Cardiac muscle cell (in vitro differentiated cells and primary cell): ENCODE measurements at regions not wholly inside any gene's neighbourhood (a gene's known extent, or its start where the extent isn't known, plus 50 kb on each side); places are given as distances from the start of the nearest gene placed in this dataset.

Experiments used
- DNase-seq, 2 donors: peaks; one replicate each; pipeline versions ENCODE4 v3.0.0 to v3.0.0-alpha.2; 2010 to 2017; ENCODE audit warnings: low read depth in 1 of 2, low spot score in 1 of 2
- H3K27ac ChIP-seq: fragments of 200-600 bp; sonication (generic); 2 replicates; pipeline ENCODE4 v1.5.1; 2016
- H3K27me3 ChIP-seq: fragments of 200-600 bp; sonication (generic); 2 replicates; pipeline ENCODE4 v1.6.0; 2016; ENCODE audit warnings: control low read depth
- H3K36me3 ChIP-seq: fragments of 200-600 bp; sonication (generic); 2 replicates; pipeline ENCODE4 v1.5.1; 2016; ENCODE audit warnings: control low read depth
- H3K4me1 ChIP-seq: fragments of 200-600 bp; sonication (generic); 2 replicates; pipeline ENCODE4 v1.8.1; 2017; ENCODE audit warnings: low read depth, mild to moderate bottlenecking, mixed run types
- H3K4me3 ChIP-seq: fragments of 200-600 bp; sonication (generic); 2 replicates; pipeline ENCODE4 v1.5.1; 2016; ENCODE audit warnings: mild to moderate bottlenecking
- H3K9me3 ChIP-seq: fragments of 200-600 bp; sonication (generic); 2 replicates; pipeline ENCODE4 v1.5.1; 2017; ENCODE audit warnings: low read depth, mild to moderate bottlenecking, control low read depth
- CTCF ChIP-seq: IDR thresholded peaks from 2 replicates; pipeline ENCODE4 v1.5.1; 2012; ENCODE audit warnings: low read depth, mild to moderate bottlenecking, low read length

GRCh38 chr16:51376080-51376479 lies 225.0 kb upstream of the SALL1 start:
- Histone ChIP-seq H3K36me3 (no peaks in the 10 kb centered on the region), H3K4me3 (no peak overlapping the region), H3K27ac (no peak overlapping the region), H3K4me1 (no peaks in the 10 kb centered on the region), H3K27me3 (no peaks in the 10 kb centered on the region), H3K9me3 (no peaks in the 10 kb centered on the region)
- no peak for DNase-seq
- no peak for TF ChIP-seq CTCF

DNA sequence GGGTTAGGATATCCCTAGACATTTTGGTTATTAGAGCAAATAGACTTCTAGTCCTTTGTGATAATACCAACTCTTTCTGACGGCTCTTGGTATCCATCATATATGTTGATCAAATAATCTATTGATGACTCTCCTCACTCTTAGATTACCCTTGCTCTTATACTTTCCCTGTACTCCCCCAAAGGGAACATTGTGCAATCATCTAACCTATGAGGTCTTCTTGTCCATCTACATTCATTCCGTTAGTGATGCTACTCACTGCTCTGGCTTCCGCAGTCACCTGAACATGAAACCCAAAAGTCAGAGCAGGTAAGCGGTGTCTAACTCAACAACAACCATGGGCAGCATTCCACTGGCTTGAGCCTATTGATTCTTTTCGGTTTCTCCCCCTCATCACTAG lies 223.7 kb upstream of the SALL1 start:
- Histone ChIP-seq H3K9me3 (no peaks in the 10 kb centered on the region), H3K4me1 (no peaks in the 10 kb centered on the region), H3K27ac (no peak overlapping the region), H3K4me3 (no peak overlapping the region), H3K36me3 (no peaks in the 10 kb centered on the region), H3K27me3 (no peaks in the 10 kb centered on the region)
- no peak for DNase-seq
- no peak for TF ChIP-seq CTCF

GRCh38 chr16:51374346-51374745 lies 223.3 kb upstream of the SALL1 start:
- Histone ChIP-seq H3K27me3 (no peaks in the 10 kb centered on the region), H3K27ac (no peak overlapping the region), H3K36me3 (no peaks in the 10 kb centered on the region), H3K4me3 (no peak overlapping the region), H3K9me3 (no peaks in the 10 kb centered on the region), H3K4me1 (no peaks in the 10 kb centered on the region)
- no peak for TF ChIP-seq CTCF
- DNase-seq, result peak in 1 of 2 donors; percentile 62

- H3K36me3 ChIP-seq, result no peaks in the 10 kb centered on the region
- H3K27me3 ChIP-seq, result no peaks in the 10 kb centered on the region
- H3K4me1 ChIP-seq, result no peaks in the 10 kb centered on the region
- no peaks in the 10 kb centered on the region for H3K9me3 ChIP-seq
- TF ChIP-seq CTCF, result no peak
- no peak overlapping the region for H3K27ac ChIP-seq
- no peak overlapping the region for H3K4me3 ChIP-seq
- DNase-seq, result no peak
Measured at GRCh38 chr16:51365715-51366114, 214.6 kb upstream of the SALL1 start.

- Histone ChIP-seq H3K36me3 (no peaks in the 10 kb centered on the region), H3K27ac (no peak overlapping the region), H3K4me1 (no peaks in the 10 kb centered on the region), H3K4me3 (no peak overlapping the region), H3K27me3 (no peaks in the 10 kb centered on the region), H3K9me3 (no peaks in the 10 kb centered on the region)
- no peak for DNase-seq
- TF ChIP-seq CTCF, result no peak
Measured at GRCh38 chr16:51359141-51359955, 208.3 kb upstream of the SALL1 start.
